Left lung (tissue), 4 donors: ENCODE measurements at regions not wholly inside any gene's neighbourhood (a gene's known extent, or its start where the extent isn't known, plus 50 kb on each side); places are given as distances from the start of the nearest gene placed in this dataset.

ENCODE experiments used
- ATAC-seq: fragments of 200-7000 bp; cut with Tn5 transposase; one replicate; pipeline ENCODE4 v1.9.1; 2020; ENCODE audit warnings: moderate library complexity
- DNase-seq, 4 donors: peaks; one replicate each; pipeline ENCODE4 v3.0.0-alpha.2; 2013 to 2020
- H3K27ac ChIP-seq, 2 donors: fragments of 200-600 bp; sonication (generic) in 1 of 2; one replicate each; pipeline versions ENCODE4 v1.5.0 to v1.8.0; 2020 to 2021
- H3K27me3 ChIP-seq, 2 donors: fragments of 200-600 bp; sonication (generic) in 1 of 2; one replicate each; pipeline versions ENCODE4 v1.5.0 to v1.8.0; 2020 to 2021
- H3K36me3 ChIP-seq, 2 donors: fragments of 200-600 bp; sonication (generic) in 1 of 2; one replicate each; pipeline versions ENCODE4 v1.5.0 to v1.8.0; 2020 to 2021
- H3K4me1 ChIP-seq, 2 donors: fragments of 200-600 bp; one replicate each; pipeline ENCODE4 v1.8.0; 2021
- H3K4me3 ChIP-seq, 2 donors: fragments of 200-600 bp; sonication (generic) in 1 of 2; one replicate each; pipeline versions ENCODE4 v1.5.0 to v1.8.0; 2020 to 2021; ENCODE audit warnings: mild to moderate bottlenecking in 1 of 2
- H3K9me3 ChIP-seq, 2 donors: fragments of 200-600 bp; sonication (generic) in 1 of 2; one replicate each; pipeline versions ENCODE4 v1.5.0 to v1.8.0; 2020 to 2021
- CTCF ChIP-seq, 2 donors: fragments of 200-600 bp; sonication (generic) in 1 of 2; IDR thresholded peaks; one replicate each; pipeline versions ENCODE4 v1.5.0 to v1.8.0; 2021; ENCODE audit warnings: antibody characterized with exemption in 2 of 2
- intact Hi-C, 2 donors: fragments of 100-400 bp; cut with DNase I; formaldehyde crosslinking; loops; one replicate each; pipeline versions ENCODE4 v1.11.2 to v1.14.2; 2022
- donor health status: DM: no; HTN: yes; CAD: no.
- donor health status: DM: no; HTN: no; CAD: no.

- ATAC-seq, result no peak
- peaks cover 0 to 8% of the 10 kb centered on the region in 2 donors for H3K9me3 ChIP-seq
Observed at GRCh38 chr11:44466531-44467205, 98.8 kb upstream of the CD82 start.

GRCh38 chr11:44467413-44467812 is 98.0 kb upstream of the CD82 start:
- H3K27ac ChIP-seq, result no peak overlapping the region
- no peak for DNase-seq
- intact Hi-C loops, result no loop called here

More at GRCh38 chr11:44466531-44467205, 98.8 kb upstream of the CD82 start:
- no peaks in the 10 kb centered on the region for H3K36me3 ChIP-seq
- DNase-seq, result peak in 1 of 4 donors; percentile 26
- intact Hi-C loops, result no loop called here
- no peak overlapping the region for H3K27ac ChIP-seq
- H3K4me1 ChIP-seq, result no peaks in the 10 kb centered on the region
- no peak overlapping the region for H3K4me3 ChIP-seq
- no peak for TF ChIP-seq CTCF (IDR thresholded peaks at IDR 0.05)
- H3K27me3 ChIP-seq, result peaks cover 0 to 22% of the 10 kb centered on the region in 2 donors

GRCh38 chr11:44467931-44468330 is 97.5 kb upstream of the CD82 start:
- Histone ChIP-seq H3K4me3 (no peak overlapping the region), H3K9me3 (peaks cover 0 to 8% of the 10 kb centered on the region in 2 donors), H3K36me3 (no peaks in the 10 kb centered on the region), H3K4me1 (no peaks in the 10 kb centered on the region), H3K27ac (no peak overlapping the region), H3K27me3 (peaks cover 0 to 22% of the 10 kb centered on the region in 2 donors)
- intact Hi-C loops, result no loop called here
- DNase-seq (no peak), ATAC-seq (no peak)
- TF ChIP-seq CTCF (IDR thresholded peaks at IDR 0.05), result no peak

More at GRCh38 chr11:44467413-44467812, 98.0 kb upstream of the CD82 start:
- Histone ChIP-seq H3K36me3 (no peaks in the 10 kb centered on the region), H3K9me3 (peaks cover 0 to 8% of the 10 kb centered on the region in 2 donors), H3K27me3 (peaks cover 0 to 22% of the 10 kb centered on the region in 2 donors), H3K4me3 (no peak overlapping the region), H3K4me1 (no peaks in the 10 kb centered on the region)
- no peak for ATAC-seq
- no peak for TF ChIP-seq CTCF (IDR thresholded peaks at IDR 0.05)

- intact Hi-C loops, result no loop called here
- TF ChIP-seq CTCF (IDR thresholded peaks at IDR 0.05), result no peak
- ATAC-seq, result no peak
Observed at GRCh38 chr11:44468345-44468988, 97.0 kb upstream of the CD82 start.

GRCh38 chr11:44469412-44469811 is 96.1 kb upstream of the CD82 start:
- H3K4me1 ChIP-seq, result no peaks in the 10 kb centered on the region
- DNase-seq (no peak), ATAC-seq (no peak)
- no peak overlapping the region for H3K27ac ChIP-seq
- H3K36me3 ChIP-seq, result no peaks in the 10 kb centered on the region
- H3K4me3 ChIP-seq, result no peak overlapping the region
- peaks cover 0 to 22% of the 10 kb centered on the region in 2 donors for H3K27me3 ChIP-seq
- intact Hi-C loops, result no loop called here
- no peak for TF ChIP-seq CTCF (IDR thresholded peaks at IDR 0.05)
- H3K9me3 ChIP-seq, result peaks cover 0 to 8% of the 10 kb centered on the region in 2 donors

More at GRCh38 chr11:44468345-44468988, 97.0 kb upstream of the CD82 start:
- Histone ChIP-seq H3K4me1 (no peaks in the 10 kb centered on the region), H3K27me3 (peaks cover 0 to 22% of the 10 kb centered on the region in 2 donors), H3K27ac (no peak overlapping the region), H3K9me3 (peaks cover 0 to 8% of the 10 kb centered on the region in 2 donors), H3K4me3 (no peak overlapping the region), H3K36me3 (no peaks in the 10 kb centered on the region)
- no peak for DNase-seq
